KBM-7 (cell line): ENCODE measurements at regions not wholly inside any gene's neighbourhood (a gene's known extent, or its start where the extent isn't known, plus 50 kb on each side); places are given as distances from the start of the nearest gene placed in this dataset.

ENCODE experiments used
- DNase-seq: peaks from one replicate; pipeline ENCODE4 v3.0.0-alpha.2; 2015
- in situ Hi-C: fragments of 300-500 bp; cut with MboI; formaldehyde crosslinking; loops from 2 replicates; pipeline ENCODE4 v1.14.3; 2020; ENCODE audit warnings: low sequenced_read_pairs, low pct_unique_long_range_greater_than_20kb, mixed read lengths

DNA sequence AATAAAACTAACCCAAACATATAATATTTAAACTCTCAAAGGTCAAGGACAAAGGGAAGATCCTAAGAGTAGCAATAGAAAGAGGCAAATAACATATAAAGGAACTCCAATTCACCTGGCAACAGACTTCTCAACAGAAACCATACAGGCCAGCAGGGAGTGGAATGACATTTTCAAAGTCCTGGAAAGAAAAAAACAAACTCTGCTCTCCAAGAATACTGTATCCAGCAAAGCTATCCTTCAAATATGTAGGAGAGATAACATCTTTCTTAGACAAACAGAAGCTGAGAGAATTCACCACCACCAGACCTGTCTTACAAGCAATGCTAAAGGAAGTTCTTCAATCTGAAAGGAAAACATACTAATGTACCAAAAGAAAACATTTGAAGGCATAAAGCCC is 51.5 kb upstream of the TMEM158 start:
- DNase-seq, result no peak
- in situ Hi-C loops, result no loop called here

- in situ Hi-C loops, result no loop called here
- DNase-seq, result no peak
These were observed 54.1 kb upstream of the TMEM158 start for GRCh38 chr3:45280232-45280631.

GRCh38 chr3:45280971-45281370 is 54.9 kb upstream of the TMEM158 start:
- in situ Hi-C loops, result no loop called here

DNA sequence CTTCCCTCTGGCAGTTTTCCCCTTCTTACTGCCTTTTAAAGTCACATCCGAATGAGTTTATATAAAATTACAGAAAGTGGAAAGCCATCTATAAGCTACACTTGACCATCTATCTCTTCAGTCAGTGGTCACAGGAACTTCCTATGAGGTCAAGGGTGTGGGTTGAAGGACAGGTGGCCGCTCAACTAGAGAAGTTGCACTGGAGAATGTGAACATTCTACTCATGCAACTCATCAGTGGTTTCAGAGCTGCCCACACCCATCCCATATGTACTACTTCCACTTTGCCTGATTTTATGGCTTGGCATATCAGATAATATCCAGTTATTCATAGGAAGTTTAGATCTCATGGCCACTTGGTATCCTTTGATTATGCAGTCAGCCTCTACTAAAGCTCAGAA is 57.4 kb upstream of the TMEM158 start:
- DNase-seq, result no peak
- in situ Hi-C loops, result no loop called here

More at GRCh38 chr3:45280971-45281370, 54.9 kb upstream of the TMEM158 start:
- no peak for DNase-seq

- in situ Hi-C loops, result no loop called here
- DNase-seq, result no peak
These were observed 71.2 kb upstream of the TMEM158 start for GRCh38 chr3:45297331-45297730.

- DNase-seq, result no peak
- in situ Hi-C loops, result no loop called here
These were observed 76.4 kb upstream of the TMEM158 start for GRCh38 chr3:45302470-45302869.

DNA sequence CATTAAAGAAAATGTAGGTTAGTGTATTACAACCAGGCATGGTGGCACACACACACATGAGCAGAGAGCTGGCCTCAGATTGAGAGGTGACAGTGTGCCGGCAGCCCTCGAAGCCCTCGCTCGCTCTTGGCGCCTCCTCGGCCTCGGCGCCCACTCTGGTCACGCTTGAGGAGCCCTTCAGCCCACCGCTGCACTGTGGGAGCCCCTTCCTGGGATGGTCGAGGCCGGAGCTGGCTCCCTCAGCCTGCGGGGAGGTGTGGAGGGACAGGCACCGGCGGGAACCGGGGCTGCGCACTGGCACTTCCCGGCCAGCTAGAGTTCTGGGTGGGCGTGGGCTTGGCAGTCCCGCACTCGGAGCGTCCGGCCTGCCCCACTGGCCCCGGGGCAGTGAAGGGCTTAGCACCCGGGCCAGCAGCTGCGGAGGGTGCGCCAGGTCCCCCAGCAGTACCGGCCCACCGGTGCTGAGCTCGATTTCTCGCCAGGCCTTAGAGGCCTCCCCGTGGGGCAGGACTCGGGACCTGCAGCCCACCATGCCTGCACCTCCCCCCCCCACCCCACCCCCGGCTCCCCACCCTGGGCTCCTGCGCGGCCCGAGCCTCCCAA is 80.4 kb upstream of the TMEM158 start:
- in situ Hi-C loops, result no loop called here
- DNase-seq, result no peak

- in situ Hi-C loops, result no loop called here
- DNase-seq, result no peak
These were observed 78.5 kb upstream of the LARS2 start for GRCh38 chr3:45309876-45310275.

DNA sequence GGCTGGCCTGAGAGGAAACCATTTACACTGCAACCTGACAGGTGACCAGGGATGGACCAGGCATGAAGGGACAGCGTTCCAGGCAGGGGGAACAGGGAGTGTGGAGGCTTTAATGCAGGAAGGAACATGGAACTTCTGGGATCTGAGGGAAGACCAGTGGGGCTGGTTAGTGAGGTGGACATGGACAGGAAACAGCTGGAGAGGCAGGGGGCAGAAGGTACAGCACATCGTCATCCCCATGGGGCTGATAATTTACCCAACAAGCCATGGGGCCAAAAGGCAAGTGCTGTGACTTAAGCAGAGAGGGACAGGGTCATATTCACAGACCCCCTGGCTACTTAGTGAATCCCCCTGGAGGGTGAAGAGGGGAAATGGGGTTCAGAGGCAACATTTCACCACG is 77.0 kb upstream of the LARS2 start:
- in situ Hi-C loops, result no loop called here
- DNase-seq, result no peak

GRCh38 chr3:45311953-45312801 is 76.2 kb upstream of the LARS2 start:
- in situ Hi-C loops, result no loop called here
- no peak for DNase-seq

DNA sequence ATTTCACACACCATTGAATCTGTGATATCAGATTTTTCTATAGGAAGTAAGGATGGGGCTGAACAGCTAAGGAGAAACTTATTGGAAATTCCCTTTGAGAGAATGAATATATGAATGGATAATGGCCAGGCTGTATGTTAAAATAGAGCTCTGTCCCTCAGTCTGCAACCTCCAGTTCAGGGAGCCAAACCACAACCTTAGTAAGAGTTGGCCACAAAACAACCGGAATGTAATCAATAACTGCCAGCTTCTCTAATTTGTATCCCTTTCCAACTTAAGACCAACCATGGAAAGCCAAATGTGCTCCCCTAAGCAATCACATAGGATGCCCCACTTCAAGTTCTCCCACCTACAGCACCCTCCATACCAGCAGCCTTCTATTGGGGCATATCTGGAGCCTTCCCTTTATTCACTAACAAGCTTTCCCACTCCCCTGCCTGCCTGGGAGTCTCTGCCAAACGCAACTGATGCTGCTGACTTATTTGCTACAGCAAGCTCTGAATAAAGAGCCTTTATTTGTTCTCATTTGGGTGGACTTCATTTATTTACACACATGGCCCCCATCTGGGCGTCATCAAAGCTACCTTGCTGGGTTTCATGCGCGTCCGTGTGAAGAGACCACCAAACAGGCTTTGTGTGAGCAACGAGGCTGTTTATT is 75.4 kb upstream of the LARS2 start:
- in situ Hi-C loops, result no loop called here
- no peak for DNase-seq

DNA sequence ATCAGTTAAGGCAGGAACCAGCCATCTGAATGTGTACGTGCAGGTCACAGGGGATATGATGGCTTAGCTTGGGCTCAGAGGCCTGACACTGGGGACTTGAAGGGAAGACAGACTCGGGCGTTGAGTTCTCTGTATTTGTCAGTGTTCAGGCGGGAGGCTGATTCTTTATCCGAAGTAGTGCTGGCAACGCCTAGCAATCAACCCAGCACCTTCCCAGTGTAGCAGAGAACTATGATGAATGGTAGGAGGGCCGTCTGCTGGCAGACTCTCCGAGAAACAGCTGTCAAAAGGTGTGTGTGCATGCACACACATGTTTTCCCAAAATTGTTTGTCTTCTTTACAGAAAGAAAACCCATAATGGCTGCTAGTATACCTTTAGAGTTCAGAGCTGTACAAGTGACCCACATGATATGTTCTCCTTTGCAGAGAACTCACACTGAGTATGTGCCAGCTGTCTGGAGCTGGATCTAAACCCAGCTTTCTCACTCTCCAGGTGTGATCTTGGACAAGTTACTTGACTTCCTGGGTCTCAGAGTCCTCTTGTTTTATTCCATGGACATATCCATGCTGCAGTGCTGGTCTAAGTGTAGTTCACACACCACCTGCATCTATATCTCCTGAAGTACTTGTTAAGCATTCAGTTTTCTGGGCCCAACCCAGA is 74.5 kb upstream of the LARS2 start:
- no peak for DNase-seq

DNA sequence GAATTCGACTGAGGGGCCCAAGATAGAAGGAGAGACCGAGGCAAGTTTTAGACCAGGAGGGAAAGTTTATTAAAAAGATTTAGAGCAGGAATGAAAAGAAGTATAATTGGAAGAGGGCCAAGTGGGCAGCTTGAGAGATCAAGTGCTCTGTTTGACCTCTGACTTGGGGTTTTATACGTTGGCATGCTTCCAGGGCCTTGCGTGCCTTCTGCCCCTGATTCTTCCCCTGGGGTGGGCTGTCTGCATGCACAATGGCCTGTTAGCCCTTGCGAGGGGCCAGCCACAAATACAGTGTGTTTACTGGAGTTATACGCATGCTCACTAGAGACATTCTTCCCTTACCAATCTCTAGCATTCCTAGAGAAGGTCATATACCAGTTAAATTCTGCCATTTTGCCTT is 70.7 kb upstream of the LARS2 start:
- DNase-seq, result no peak
- in situ Hi-C loops, result no loop called here

More for the DNA sequence above, 74.5 kb upstream of the LARS2 start:
- in situ Hi-C loops, result no loop called here

GRCh38 chr3:45318689-45319088 is 69.7 kb upstream of the LARS2 start:
- in situ Hi-C loops, result no loop called here
- DNase-seq, result no peak

DNA sequence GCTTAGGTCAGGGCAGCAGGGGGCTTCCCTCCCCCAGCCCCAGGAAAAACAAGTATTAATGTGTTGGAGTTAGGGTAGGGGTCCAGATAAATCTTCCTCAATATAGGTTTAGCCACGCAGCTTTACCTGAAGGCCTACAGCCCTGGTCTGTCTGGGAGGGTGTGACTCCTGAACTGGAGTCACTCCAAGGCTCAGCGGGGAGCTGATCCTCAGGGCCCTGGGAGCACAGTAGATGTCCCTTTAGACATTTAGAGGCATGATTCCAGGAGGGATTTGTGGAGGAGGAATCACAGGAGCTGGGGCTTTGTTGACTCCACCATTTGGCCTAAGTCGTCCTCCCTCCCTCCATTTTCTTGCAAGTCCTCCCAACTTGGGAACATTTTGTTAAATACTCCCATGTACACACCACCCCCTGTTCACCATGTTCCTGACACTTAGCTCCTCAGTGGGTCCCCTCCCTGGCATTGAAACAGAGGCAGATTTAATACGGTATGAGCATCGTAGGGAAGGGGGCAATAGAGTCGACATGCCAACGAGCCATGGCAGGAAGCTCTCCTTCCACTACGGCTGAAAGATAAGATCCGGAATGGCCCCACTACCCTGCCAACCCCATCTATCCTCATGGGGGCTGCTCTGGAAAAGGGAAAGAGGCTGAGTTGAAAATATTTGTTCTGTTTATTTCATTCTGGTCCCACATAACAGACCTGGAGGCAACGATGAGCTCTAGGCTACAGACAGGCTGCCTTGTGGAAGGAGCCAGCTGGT is 69.0 kb upstream of the LARS2 start:
- no peak for DNase-seq
- in situ Hi-C loops, result no loop called here

- in situ Hi-C loops, result no loop called here
- no peak for DNase-seq
These were observed 68.4 kb upstream of the LARS2 start for GRCh38 chr3:45319996-45320305.

DNA sequence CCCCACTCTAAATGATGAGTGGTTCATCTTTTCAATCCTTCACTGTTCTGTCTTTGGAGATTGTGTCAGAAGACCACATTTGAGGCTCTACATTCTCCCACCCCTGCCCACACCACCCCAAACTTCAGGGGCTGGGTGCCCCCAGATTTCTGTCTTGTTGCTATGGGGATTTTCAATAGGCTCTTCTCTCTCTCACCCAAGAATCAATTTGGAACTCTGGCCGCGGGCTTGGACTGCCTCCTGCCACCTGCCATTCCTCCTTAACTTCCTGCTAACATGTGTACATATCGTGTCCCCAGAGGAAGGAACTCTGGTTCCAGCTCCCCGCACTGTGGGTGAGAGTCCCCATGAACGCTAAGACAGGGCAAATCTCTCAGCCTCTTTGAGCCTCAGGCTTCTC is 67.4 kb upstream of the LARS2 start:
- in situ Hi-C loops, result no loop called here
- DNase-seq, result no peak

DNA sequence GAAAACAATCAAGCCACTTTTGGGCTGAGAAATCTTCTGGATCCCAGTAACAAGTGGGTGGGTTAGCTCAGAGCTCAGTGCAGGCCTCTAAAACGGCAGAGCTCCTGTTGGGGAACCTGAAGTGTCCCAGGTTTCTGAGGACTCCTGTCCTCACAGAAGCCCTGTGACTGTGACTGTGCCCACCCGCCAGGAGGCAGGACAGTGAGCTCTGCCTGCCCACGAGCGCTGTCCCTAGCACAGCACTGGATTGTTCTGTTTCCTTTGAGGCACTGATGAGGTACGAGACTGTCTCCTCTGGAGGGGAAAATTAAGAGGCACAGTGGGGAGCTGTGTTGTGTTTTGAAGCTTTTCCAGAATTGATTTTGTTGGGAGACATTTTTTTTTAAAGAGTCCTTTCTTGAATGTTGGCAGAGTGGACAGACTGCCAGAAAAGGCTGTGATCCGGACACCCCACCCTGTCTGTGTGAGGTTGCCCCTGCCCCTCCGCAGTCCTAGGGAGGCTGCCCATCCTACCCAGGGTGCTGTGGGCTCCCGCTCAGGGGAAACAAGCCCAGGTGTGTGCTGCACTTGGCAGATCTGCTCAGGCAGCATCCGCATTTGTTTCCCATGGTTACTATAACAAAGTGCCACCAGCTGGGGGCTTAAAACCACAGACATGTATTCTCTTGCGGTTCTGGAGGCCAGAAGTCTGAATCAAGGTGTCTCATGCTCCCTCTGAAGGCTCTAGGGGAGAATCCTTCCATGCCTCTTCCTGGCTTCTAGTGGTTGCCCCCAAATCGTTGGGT is 66.6 kb upstream of the LARS2 start:
- in situ Hi-C loops, result no loop called here

DNA sequence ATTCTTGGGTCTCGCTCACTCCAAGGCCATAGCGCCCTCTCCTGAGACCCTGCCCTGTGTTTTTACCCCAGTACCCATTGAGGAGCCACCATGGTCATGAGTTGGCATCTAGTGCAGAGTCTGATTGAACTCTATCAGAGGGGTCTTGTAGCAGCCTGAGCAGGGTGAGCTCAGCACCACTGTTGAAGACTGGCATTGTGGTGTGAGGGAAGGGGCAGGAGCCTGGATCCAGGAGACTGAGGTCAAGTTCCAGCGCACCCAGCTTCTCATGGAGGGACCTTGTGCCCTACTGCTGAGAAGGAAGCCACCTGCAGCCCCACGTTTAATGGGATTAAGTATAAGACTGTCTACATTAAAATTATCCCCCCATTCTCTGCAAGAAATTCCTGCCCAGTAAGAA is 65.8 kb upstream of the LARS2 start:
- DNase-seq, result no peak
- in situ Hi-C loops, result no loop called here

More for the DNA sequence above, 66.6 kb upstream of the LARS2 start:
- DNase-seq, result peak; percentile 6
